K562 (cell line): ENCODE measurements at regions not wholly inside any gene's neighbourhood (a gene's known extent, or its start where the extent isn't known, plus 50 kb on each side); places are given as distances from the start of the nearest gene placed in this dataset.

ENCODE experiments used
- CREB3L1 ChIP-seq: fragments of 450-650 bp; IDR thresholded peaks from 2 replicates; pipeline ENCODE4 v1.6.1; 2014; ENCODE audit warnings: low read depth, mild to moderate bottlenecking, moderate library complexity, borderline replicate concordance
- CREM ChIP-seq: IDR thresholded peaks from 2 replicates; pipeline ENCODE4 v1.6.1; 2014; ENCODE audit warnings: antibody characterized with exemption, low read depth
- E2F3 ChIP-seq: fragments of 250-450 bp; sonication (Bioruptor Pico); IDR thresholded peaks from 2 replicates; pipeline ENCODE4 v1.4.0; 2020; ENCODE audit warnings: mild to moderate bottlenecking
- ETV1 ChIP-seq: fragments of 450-650 bp; conservative IDR thresholded peaks from 2 replicates; pipeline ENCODE4 v1.6.1; 2016; ENCODE audit warnings: missing genetic modification characterization, control low read depth, low read depth, missing compliant biosample characterization
- FOXP1 ChIP-seq: sonication (generic); formaldehyde crosslinking; IDR thresholded peaks from 2 replicates; pipeline ENCODE4 v1.8.0; 2022; ENCODE audit warnings: mild to moderate bottlenecking, missing genetic modification reagents
- HDAC6 ChIP-seq: IDR thresholded peaks from 2 replicates; pipeline ENCODE4 v1.6.1; 2012; ENCODE audit warnings: low read depth, mild to moderate bottlenecking, control low read depth, inconsistent platforms, low read length, moderate library complexity
- HNRNPL ChIP-seq: fragments of 200-400 bp; formaldehyde crosslinking; IDR thresholded peaks from 2 replicates; pipeline ENCODE4 v1.6.1; 2017; ENCODE audit warnings: low read depth, mild to moderate bottlenecking, low read length
- KDM5B ChIP-seq: fragments of 200-600 bp; sonication (generic); IDR thresholded peaks from 2 replicates; pipeline ENCODE4 v1.6.1; 2012; ENCODE audit warnings: low read depth, mild to moderate bottlenecking, moderate library complexity, low read length, control low read depth, inconsistent platforms; ENCODE audit not compliant: insufficient replicate concordance
- KLF6 ChIP-seq: fragments of 250-450 bp; sonication (Bioruptor Pico); IDR thresholded peaks from 2 replicates; pipeline ENCODE4 v1.4.0; 2020; ENCODE audit warnings: mild to moderate bottlenecking, moderate library complexity, borderline replicate concordance
- NCOA4 ChIP-seq: fragments of 450-650 bp; IDR thresholded peaks from 2 replicates; pipeline ENCODE4 v1.6.1; 2018; ENCODE audit warnings: mild to moderate bottlenecking; ENCODE audit not compliant: partially characterized antibody
- PHF20 ChIP-seq: fragments of 450-650 bp; IDR thresholded peaks from 2 replicates; pipeline ENCODE4 v1.6.1; 2018; ENCODE audit not compliant: partially characterized antibody
- PKNOX1 ChIP-seq: fragments of 450-650 bp; IDR thresholded peaks from 2 replicates; pipeline ENCODE4 v1.6.1; 2016
- POLR2B ChIP-seq: fragments of 450-650 bp; IDR thresholded peaks from 2 replicates; pipeline ENCODE4 v1.6.1; 2018; ENCODE audit warnings: low read depth; ENCODE audit not compliant: partially characterized antibody
- TBP ChIP-seq: optimal IDR thresholded peaks from 2 replicates; pipeline ENCODE3; 2011; ENCODE audit warnings: low read depth, low read length, improper control_type of control experiment
- TEAD4 ChIP-seq, 2 experiments: sonication (generic) in 1 of 2; formaldehyde crosslinking in 1 of 2; IDR thresholded peaks; 2 replicates each; pipeline versions ENCODE4 v1.6.1 to v1.8.0; 2012 to 2022; ENCODE audit warnings: borderline replicate concordance in 1 of 2, inconsistent platforms in 1 of 2, low read length in 1 of 2, mild to moderate bottlenecking in 1 of 2, missing genetic modification reagents in 1 of 2
- UBTF ChIP-seq, 2 experiments: IDR thresholded peaks; 2 replicates each; pipeline ENCODE4 v1.6.1; 2012; ENCODE audit warnings: improper control_type of control experiment in 2 of 2, low read depth in 2 of 2, low read length in 2 of 2, borderline replicate concordance in 1 of 2
- XRCC5 ChIP-seq: fragments of 200-400 bp; formaldehyde crosslinking; IDR thresholded peaks from 2 replicates; pipeline ENCODE4 v1.6.1; 2017; ENCODE audit warnings: low read depth, mild to moderate bottlenecking, low read length
- ZBTB17 ChIP-seq: fragments of 450-650 bp; formaldehyde crosslinking; IDR thresholded peaks from 2 replicates; pipeline ENCODE4 v1.4.0; 2020; ENCODE audit warnings: mild to moderate bottlenecking
- ZNF165 ChIP-seq: fragments of 250-450 bp; sonication (Bioruptor Pico); IDR thresholded peaks from 2 replicates; pipeline ENCODE4 v1.4.0; 2020; ENCODE audit warnings: borderline replicate concordance
- ZNF24 ChIP-seq: fragments of 450-650 bp; IDR thresholded peaks from 2 replicates; pipeline ENCODE4 v1.6.1; 2016
- ZNF655 ChIP-seq: fragments of 250-450 bp; sonication (Bioruptor Pico); IDR thresholded peaks from 2 replicates; pipeline ENCODE4 v1.5.0; 2021
- ZNF79 ChIP-seq: fragments of 250-450 bp; sonication (Bioruptor Pico); IDR thresholded peaks from 2 replicates; pipeline ENCODE4 v1.4.0; 2020; ENCODE audit warnings: low read depth, mild to moderate bottlenecking, moderate library complexity
- ZSCAN29 ChIP-seq: fragments of 450-650 bp; IDR thresholded peaks from 2 replicates; pipeline ENCODE4 v1.6.1; 2017
- ZZZ3 ChIP-seq: fragments of 450-650 bp; IDR thresholded peaks from 2 replicates; pipeline ENCODE4 v1.6.1; 2016; ENCODE audit warnings: antibody characterized with exemption, mild to moderate bottlenecking, moderate library complexity

- TF ChIP-seq FOXP1 (no peak), ZZZ3 (no peak), ZSCAN29 (no peak), ZNF655 (no peak), ZNF79 (CRISPR knock-in tag) (no peak), PHF20 (no peak), ETV1 (tag) (no peak), POLR2B (no peak), TBP (no peak), ZNF165 (CRISPR knock-in tag) (no peak), UBTF (IDR thresholded peaks at IDR 0.05; ENCODE audit: borderline replicate concordance in 1 of 2, low read depth in 2 of 2, low read length in 2 of 2) (peak; percentile 30 to 84; a peak in 3 of 4 replicates), CREB3L1 (no peak), HDAC6 (no peak), ZNF24 (no peak), ZBTB17 (CRISPR knock-in tag) (no peak), KDM5B (no peak), XRCC5 (no peak), TEAD4 (IDR thresholded peaks at IDR 0.05; ENCODE audit: low read length) (peak; percentile 80), TEAD4 (CRISPR knock-in tag; IDR thresholded peaks at IDR 0.05; ENCODE audit: borderline replicate concordance) (no peak), CREM (peak; percentile 47; the same call in 1 of the 2 replicates), E2F3 (CRISPR knock-in tag) (no peak), NCOA4 (no peak), PKNOX1 (peak; percentile 89), HNRNPL (no peak), KLF6 (no peak)
Observed at GRCh38 chr11:69981119-69981784, 96.9 kb upstream of the ANO1 start (continued).
